ENCODE measurements at regions not wholly inside any gene's neighbourhood (a gene's known extent, or its start where the extent isn't known, plus 50 kb on each side); places are given as distances from the start of the nearest gene placed in this dataset.
A peak's percentile ranks its signal among the peaks of the same experiment; 100 is the strongest.

DNA sequence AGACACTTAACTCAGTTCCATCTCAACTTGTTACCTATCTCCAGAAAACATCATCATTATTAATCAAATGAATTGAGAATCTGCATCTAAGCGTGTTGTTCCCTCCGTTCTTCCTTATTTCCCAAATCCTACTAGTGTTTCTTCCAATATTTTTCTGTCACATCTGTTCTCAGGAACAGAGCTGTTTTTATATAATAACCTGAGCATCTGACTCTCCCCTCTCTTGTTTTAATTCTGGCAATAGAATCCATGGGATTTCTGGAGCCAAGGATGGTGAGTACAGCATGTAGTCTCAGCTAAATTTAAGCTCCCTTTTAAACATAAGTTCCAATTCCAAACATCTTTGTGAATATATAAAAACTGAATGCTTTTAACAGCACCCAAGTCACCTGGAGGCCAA, 558.3 kb downstream of the DTWD2 start (continued):
- no peak for TF ChIP-seq ZZZ3 (IDR thresholded peaks at IDR 0.05; ENCODE audit: control insufficient read depth, insufficient read length, low read depth)
- TF ChIP-seq PML (IDR thresholded peaks at IDR 0.05; ENCODE audit: low read length) = no peak

DNA sequence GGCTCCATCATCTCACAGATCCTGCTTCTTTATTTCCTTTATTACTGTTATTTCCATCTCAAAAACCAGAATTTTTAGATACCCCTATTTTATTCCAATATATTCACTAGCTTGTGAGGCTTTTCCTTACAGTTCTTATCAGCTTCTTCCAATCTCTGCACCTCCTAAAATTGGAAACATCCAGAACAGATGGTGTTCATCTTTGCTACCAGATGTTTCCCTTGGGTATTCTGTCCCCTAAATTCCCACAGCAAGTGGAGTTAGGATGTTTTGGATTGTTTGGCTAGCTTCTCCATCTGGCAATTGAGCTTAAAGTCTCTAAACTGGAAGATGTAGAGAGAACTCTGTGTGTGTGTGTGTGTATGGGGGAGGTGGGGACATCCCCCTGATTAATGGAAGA, 580.4 kb downstream of the DTWD2 start:
- H3K4me1 ChIP-seq (ENCODE audit: control insufficient read depth, insufficient read depth, low read length) = no peaks in the 10 kb centered on the region
- no peaks in the 10 kb centered on the region for H3K36me3 ChIP-seq (ENCODE audit: control insufficient read depth in 2 of 2, insufficient read depth in 2 of 2, low read length in 1 of 2)
- H2AFZ ChIP-seq (ENCODE audit: control insufficient read depth, low read depth, low read length) = no peak overlapping the region
- no TSS peak for BruUV-seq (replicated peaks)
- ChIA-PET RAD21 (ENCODE audit: unreplicated experiment) (no interaction called here), POLR2A (no interaction called here), CTCF (interaction anchor here (0.7 to 1.2 kb wide), 2 partner anchors 9 to 387 kb away, joined by 4 to 5 read pairs; no protein-coding TSS in a partner anchor), SMC1A (ENCODE audit: uncharacterized antibody, unreplicated experiment) (no interaction called here)
- H4K20me1 ChIP-seq (ENCODE audit: control insufficient read depth, insufficient read depth) = no peaks in the 10 kb centered on the region
- DNase-seq (ENCODE audit: low read depth, low spot score) (no peak), ATAC-seq (no peak), FAIRE-seq (no peak)
- H3K9me3 ChIP-seq (replicated peaks; ENCODE audit: control insufficient read depth, insufficient read depth, low read length) = no peaks in the 10 kb centered on the region
- H3K27ac ChIP-seq (ENCODE audit: control insufficient read depth, insufficient read depth) = no peak overlapping the region
- no peak for TF ChIP-seq WRNIP1 (IDR thresholded peaks at IDR 0.05; ENCODE audit: borderline replicate concordance, low read depth, low read length)
- H3K4me3 ChIP-seq = no peak overlapping the region
- no peaks in the 10 kb centered on the region for H3K79me2 ChIP-seq (ENCODE audit: control insufficient read depth, insufficient read depth, low read length)
- no peak overlapping the region for H3K9ac ChIP-seq (ENCODE audit: control insufficient read depth, insufficient read depth, low read length)
- H3K27me3 ChIP-seq (replicated peaks in 1 of 2; ENCODE audit: control insufficient read depth in 2 of 2, insufficient read depth in 2 of 2, low read length in 1 of 2) = no peaks in the 10 kb centered on the region
- in situ Hi-C loops (cut with MboI) = no loop called here
- no peak overlapping the region for H3K4me2 ChIP-seq (ENCODE audit: control insufficient read depth, insufficient read depth)
- intact Hi-C loops (cut with micrococcal nuclease; ENCODE audit: unreplicated experiment) = no loop called here

DNA sequence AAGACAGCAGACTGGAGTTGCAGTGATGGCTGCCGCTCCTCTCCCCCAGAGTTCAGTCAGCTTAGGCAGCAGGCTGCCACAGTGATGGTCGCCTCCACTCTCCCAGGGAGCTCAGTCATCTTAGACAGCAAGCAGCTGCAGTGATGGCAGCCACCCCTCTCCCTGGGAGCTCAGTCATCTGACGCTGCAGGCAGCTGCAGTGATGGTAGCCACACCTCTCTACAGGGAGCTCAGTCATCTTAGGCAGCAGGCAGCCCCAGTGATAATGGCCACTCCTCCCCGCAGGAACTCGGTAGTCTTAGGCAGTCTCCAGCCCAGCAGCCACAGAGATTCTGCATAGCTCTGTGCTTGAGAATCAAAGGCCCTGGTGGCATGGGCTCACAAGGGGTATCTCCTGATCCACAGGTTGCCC, 582.7 kb downstream of the DTWD2 start:
- H3K79me2 ChIP-seq (ENCODE audit: control insufficient read depth, insufficient read depth, low read length) = no peaks in the 10 kb centered on the region
- H2AFZ ChIP-seq (ENCODE audit: control insufficient read depth, low read depth, low read length) = no peak overlapping the region
- DNase-seq (ENCODE audit: low read depth, low spot score) (no peak), ATAC-seq (peak; percentile 42), FAIRE-seq (no peak)
- H3K36me3 ChIP-seq (ENCODE audit: control insufficient read depth in 2 of 2, insufficient read depth in 2 of 2, low read length in 1 of 2) = no peaks in the 10 kb centered on the region
- no peak overlapping the region for H3K27ac ChIP-seq (ENCODE audit: control insufficient read depth, insufficient read depth)
- intact Hi-C loops (cut with micrococcal nuclease; ENCODE audit: unreplicated experiment) (no loop called here), in situ Hi-C loops (cut with MboI) (no loop called here)
- SMC1A ChIA-PET (ENCODE audit: uncharacterized antibody, unreplicated experiment) = interaction anchor here (1.3 kb wide), 1 partner anchor 10 kb away, joined by 3 read pairs; no protein-coding TSS in a partner anchor
- WGBS (ENCODE audit: insufficient coverage, insufficient replicate concordance, low lambda C conversion rate, missing lambda C conversion rate) = 29% methylated on average over 5 of the region's 5 CpGs
- no peak for TF ChIP-seq SRF (IDR thresholded peaks at IDR 0.05; ENCODE audit: low read depth in 2 of 2, low read length in 2 of 2)
- TF ChIP-seq, protein P1, sequence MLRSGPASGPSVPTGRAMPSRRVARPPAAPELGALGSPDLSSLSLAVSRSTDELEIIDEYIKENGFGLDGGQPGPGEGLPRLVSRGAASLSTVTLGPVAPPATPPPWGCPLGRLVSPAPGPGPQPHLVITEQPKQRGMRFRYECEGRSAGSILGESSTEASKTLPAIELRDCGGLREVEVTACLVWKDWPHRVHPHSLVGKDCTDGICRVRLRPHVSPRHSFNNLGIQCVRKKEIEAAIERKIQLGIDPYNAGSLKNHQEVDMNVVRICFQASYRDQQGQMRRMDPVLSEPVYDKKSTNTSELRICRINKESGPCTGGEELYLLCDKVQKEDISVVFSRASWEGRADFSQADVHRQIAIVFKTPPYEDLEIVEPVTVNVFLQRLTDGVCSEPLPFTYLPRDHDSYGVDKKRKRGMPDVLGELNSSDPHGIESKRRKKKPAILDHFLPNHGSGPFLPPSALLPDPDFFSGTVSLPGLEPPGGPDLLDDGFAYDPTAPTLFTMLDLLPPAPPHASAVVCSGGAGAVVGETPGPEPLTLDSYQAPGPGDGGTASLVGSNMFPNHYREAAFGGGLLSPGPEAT (IDR thresholded peaks at IDR 0.05; ENCODE audit: low read depth) = no peak
- no peak for TF ChIP-seq CBFB (IDR thresholded peaks at IDR 0.05; ENCODE audit: low read depth)
- no peak for TF ChIP-seq RAD21 (IDR thresholded peaks at IDR 0.05; ENCODE audit: insufficient read depth, low read depth, low read length)
- TF ChIP-seq NFYB (IDR thresholded peaks at IDR 0.05; ENCODE audit: insufficient read depth, low read depth, low read length) = no peak
- no peak for TF ChIP-seq TARDBP (IDR thresholded peaks at IDR 0.05; ENCODE audit: borderline replicate concordance)
- TF ChIP-seq CHD2 (IDR thresholded peaks at IDR 0.05; ENCODE audit: borderline replicate concordance, low read depth, low read length) = no peak
- TF ChIP-seq ESRRA (IDR thresholded peaks at IDR 0.05; ENCODE audit: low read length) = no peak
- H4K20me1 ChIP-seq (ENCODE audit: control insufficient read depth, insufficient read depth) = no peaks in the 10 kb centered on the region
- RAD21 ChIA-PET (ENCODE audit: unreplicated experiment) = no interaction called here
- H3K9me3 ChIP-seq (replicated peaks; ENCODE audit: control insufficient read depth, insufficient read depth, low read length) = no peaks in the 10 kb centered on the region
- no TSS peak for BruUV-seq (replicated peaks)
- POLR2A ChIA-PET = interaction anchor here (1.1 kb wide), 1 partner anchor 10 kb away, joined by 3 read pairs; no protein-coding TSS in a partner anchor
- H3K9ac ChIP-seq (ENCODE audit: control insufficient read depth, insufficient read depth, low read length) = no peak overlapping the region
- H3K4me3 ChIP-seq = no peak overlapping the region
- CTCF ChIA-PET = interaction anchor here (0.6 kb wide), 1 partner anchor 10 kb away, joined by 3 read pairs; no protein-coding TSS in a partner anchor
- H3K4me1 ChIP-seq (ENCODE audit: control insufficient read depth, insufficient read depth, low read length) = no peaks in the 10 kb centered on the region
- H3K27me3 ChIP-seq (replicated peaks in 1 of 2; ENCODE audit: control insufficient read depth in 2 of 2, insufficient read depth in 2 of 2, low read length in 1 of 2) = no peaks in the 10 kb centered on the region
- no peak overlapping the region for H3K4me2 ChIP-seq (ENCODE audit: control insufficient read depth, insufficient read depth)

Measured in GM12878 (cell line).